HL-60 (cell line): ENCODE measurements at regions not wholly inside any gene's neighbourhood (a gene's known extent, or its start where the extent isn't known, plus 50 kb on each side); places are given as distances from the start of the nearest gene placed in this dataset.

Experiments
- DNase-seq, 2 experiments: peaks; one replicate each; pipeline ENCODE4 v3.0.0-alpha.2; 2010 to 2020; ENCODE audit warnings: low read depth in 1 of 2, low spot score in 1 of 2
- H3K27ac ChIP-seq: fragments of 250-450 bp; sonication (Bioruptor Pico); replicated peaks from 2 replicates; pipeline ENCODE4 v1.5.1; 2020; ENCODE audit warnings: mild to moderate bottlenecking, moderate library complexity
- H3K27me3 ChIP-seq: fragments of 250-450 bp; sonication (Bioruptor Pico); 2 replicates; pipeline ENCODE4 v1.5.1; 2021; ENCODE audit warnings: mild to moderate bottlenecking, moderate library complexity; ENCODE audit not compliant: insufficient read depth, poor library complexity, severe bottlenecking
- H3K4me3 ChIP-seq: replicated peaks from 2 replicates; pipeline ENCODE4 v1.5.1; 2011; ENCODE audit warnings: mild to moderate bottlenecking, control low read depth, low read length; ENCODE audit not compliant: insufficient read depth
- CTCF ChIP-seq: IDR thresholded peaks from one replicate; pipeline ENCODE4 v1.5.1; 2011; ENCODE audit warnings: low read length, control low read depth, inconsistent platforms; ENCODE audit not compliant: insufficient read depth
- GABPA ChIP-seq: IDR thresholded peaks from 2 replicates; pipeline ENCODE4 v1.6.1; 2012; ENCODE audit warnings: low read depth
- POLR2AphosphoS5 ChIP-seq: IDR thresholded peaks from 2 replicates; pipeline ENCODE4 v1.6.1; 2012; ENCODE audit warnings: low read depth
- SPI1 ChIP-seq: IDR thresholded peaks from 2 replicates; pipeline ENCODE4 v1.6.1; 2012; ENCODE audit warnings: low read depth, mild to moderate bottlenecking, borderline replicate concordance
- TF ChIP-seq, protein P1 (sequence below): IDR thresholded peaks from 2 replicates; pipeline ENCODE4 v1.6.1; 2012; ENCODE audit warnings: low read depth; ENCODE audit not compliant: insufficient replicate concordance

- H3K27me3 ChIP-seq = no peaks in the 10 kb centered on the region
- H3K27ac ChIP-seq = no peak overlapping the region
- no peak overlapping the region for H3K4me3 ChIP-seq
- TF ChIP-seq POLR2AphosphoS5 (no peak), SPI1 (no peak)
- no peak for DNase-seq
Observed at GRCh38 chr5:74322944-74323343, 317.6 kb downstream of the ENC1 start.

GRCh38 chr5:74322191-74322590 lies 318.3 kb downstream of the ENC1 start:
- no peak overlapping the region for H3K4me3 ChIP-seq
- no peaks in the 10 kb centered on the region for H3K27me3 ChIP-seq
- no peak for DNase-seq
- TF ChIP-seq POLR2AphosphoS5 (no peak), CTCF (no peak), GABPA (no peak), SPI1 (no peak)
- TF ChIP-seq, protein P1, sequence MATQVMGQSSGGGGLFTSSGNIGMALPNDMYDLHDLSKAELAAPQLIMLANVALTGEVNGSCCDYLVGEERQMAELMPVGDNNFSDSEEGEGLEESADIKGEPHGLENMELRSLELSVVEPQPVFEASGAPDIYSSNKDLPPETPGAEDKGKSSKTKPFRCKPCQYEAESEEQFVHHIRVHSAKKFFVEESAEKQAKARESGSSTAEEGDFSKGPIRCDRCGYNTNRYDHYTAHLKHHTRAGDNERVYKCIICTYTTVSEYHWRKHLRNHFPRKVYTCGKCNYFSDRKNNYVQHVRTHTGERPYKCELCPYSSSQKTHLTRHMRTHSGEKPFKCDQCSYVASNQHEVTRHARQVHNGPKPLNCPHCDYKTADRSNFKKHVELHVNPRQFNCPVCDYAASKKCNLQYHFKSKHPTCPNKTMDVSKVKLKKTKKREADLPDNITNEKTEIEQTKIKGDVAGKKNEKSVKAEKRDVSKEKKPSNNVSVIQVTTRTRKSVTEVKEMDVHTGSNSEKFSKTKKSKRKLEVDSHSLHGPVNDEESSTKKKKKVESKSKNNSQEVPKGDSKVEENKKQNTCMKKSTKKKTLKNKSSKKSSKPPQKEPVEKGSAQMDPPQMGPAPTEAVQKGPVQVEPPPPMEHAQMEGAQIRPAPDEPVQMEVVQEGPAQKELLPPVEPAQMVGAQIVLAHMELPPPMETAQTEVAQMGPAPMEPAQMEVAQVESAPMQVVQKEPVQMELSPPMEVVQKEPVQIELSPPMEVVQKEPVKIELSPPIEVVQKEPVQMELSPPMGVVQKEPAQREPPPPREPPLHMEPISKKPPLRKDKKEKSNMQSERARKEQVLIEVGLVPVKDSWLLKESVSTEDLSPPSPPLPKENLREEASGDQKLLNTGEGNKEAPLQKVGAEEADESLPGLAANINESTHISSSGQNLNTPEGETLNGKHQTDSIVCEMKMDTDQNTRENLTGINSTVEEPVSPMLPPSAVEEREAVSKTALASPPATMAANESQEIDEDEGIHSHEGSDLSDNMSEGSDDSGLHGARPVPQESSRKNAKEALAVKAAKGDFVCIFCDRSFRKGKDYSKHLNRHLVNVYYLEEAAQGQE = no peak
- H3K27ac ChIP-seq = no peak overlapping the region

DNA sequence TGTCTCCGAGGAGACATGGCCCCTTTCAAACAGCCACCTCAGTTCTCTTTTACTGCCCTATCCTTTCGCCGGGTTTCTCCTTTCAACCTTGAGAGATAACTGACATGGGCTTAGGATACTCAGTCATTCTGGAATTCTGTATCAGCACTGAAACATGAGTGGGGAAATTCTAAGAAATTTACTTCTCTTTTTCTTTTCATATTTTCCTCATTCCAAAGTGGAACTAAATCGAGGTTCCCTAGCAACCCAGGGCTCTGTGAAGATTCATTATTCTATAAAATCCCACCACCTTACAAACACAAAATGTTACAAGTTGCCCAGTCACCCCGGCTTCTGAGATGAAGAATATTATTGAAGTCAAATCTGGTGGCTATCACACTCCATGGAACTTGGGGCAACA lies 319.2 kb downstream of the ENC1 start:
- no peak overlapping the region for H3K4me3 ChIP-seq
- no peak for DNase-seq
- TF ChIP-seq SPI1 (no peak), POLR2AphosphoS5 (no peak), GABPA (no peak), CTCF (no peak)
- TF ChIP-seq, protein P1 = no peak
- no peak overlapping the region for H3K27ac ChIP-seq
- H3K27me3 ChIP-seq = no peaks in the 10 kb centered on the region

DNA sequence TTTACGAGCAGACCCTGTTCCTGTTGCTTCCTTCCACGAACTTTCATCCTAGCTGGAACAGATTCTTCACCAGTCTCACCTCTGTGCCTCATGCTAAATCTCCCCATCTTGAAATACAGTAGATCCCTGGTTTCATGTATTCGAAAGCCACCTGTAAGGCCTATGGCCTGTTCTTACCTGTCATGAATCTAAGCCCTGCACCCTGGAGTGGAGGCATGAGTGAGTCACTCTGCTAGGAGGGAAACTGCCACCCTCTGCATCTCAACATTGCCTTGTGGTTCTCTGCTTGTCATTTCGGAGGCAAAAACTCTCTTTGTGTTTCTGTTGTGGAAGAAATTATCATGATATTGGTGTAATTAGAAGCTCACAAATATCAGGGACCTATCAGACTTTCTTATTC lies 320.0 kb downstream of the ENC1 start:
- TF ChIP-seq, protein P1 = no peak
- TF ChIP-seq POLR2AphosphoS5 (no peak), GABPA (no peak), CTCF (no peak)
- H3K4me3 ChIP-seq = no peak overlapping the region
- no peak overlapping the region for H3K27ac ChIP-seq
- no peaks in the 10 kb centered on the region for H3K27me3 ChIP-seq
- DNase-seq = no peak
